HepG2 (cell line): ENCODE measurements at regions not wholly inside any gene's neighbourhood (a gene's known extent, or its start where the extent isn't known, plus 50 kb on each side); places are given as distances from the start of the nearest gene placed in this dataset.

Experiments
- ATAC-seq: fragments of 200-7000 bp; cut with Tn5 transposase; 3 replicates; pipeline ENCODE4 v1.9.1; 2020; ENCODE audit warnings: mild to moderate bottlenecking, moderate library complexity
- BruUV-seq: library from RNA; stranded (reverse); fragments of 400-500 nt; replicated peaks from 2 replicates; lab custom pipeline; 2021; lab: Mats Ljungman, UMichigan
- CTCF ChIA-PET: fragments of 300-600 bp; formaldehyde crosslinking; extraction: SDS; loops from one replicate; lab custom pipeline; 2021; ENCODE audit warnings: low total read pairs, inconsistent platforms, low intra/inter-chr PET ratio; lab: Yijun Ruan, JAX
- POLR2A ChIA-PET: fragments of 350-600 bp; sonication (Branson Sonifier 250); formaldehyde crosslinking; loops from one replicate; lab custom pipeline; 2020; ENCODE audit warnings: antibody characterized with exemption, inconsistent platforms; lab: Yijun Ruan, JAX
- DNase-seq: peaks from one replicate; pipeline ENCODE4 v3.0.0-alpha.2; 2015; ENCODE audit warnings: low spot score
- FAIRE-seq: peaks from 3 replicates; lab custom pipeline; 2011; peaks lifted over from hg19 to GRCh38; lab: Jason Lieb, UNC
- H2AFZ ChIP-seq: one replicate; pipeline ENCODE4 v1.6.1; 2011; ENCODE audit warnings: low read length, inconsistent platforms
- H3K27ac ChIP-seq: fragments of 300-600 bp; 3 replicates; pipeline ENCODE4 v1.8.0; 2011; ENCODE audit warnings: mixed run types, mild to moderate bottlenecking, mixed read lengths, low read length, inconsistent platforms; ENCODE audit not compliant: insufficient read depth; ENCODE audit errors: extremely low read length
- H3K27me3 ChIP-seq, 2 experiments: fragments of 200-600 bp in 1 of 2; 2 replicates in 1 of 2; 3 replicates in 1 of 2; pipeline versions ENCODE4 v1.6.0 to v1.8.0; 2011; ENCODE audit warnings: low read length in 2 of 2, mild to moderate bottlenecking in 2 of 2, moderate library complexity in 2 of 2, inconsistent platforms in 1 of 2; ENCODE audit not compliant: insufficient read depth in 2 of 2, control insufficient read depth in 1 of 2
- H3K36me3 ChIP-seq, 2 experiments: fragments of 200-600 bp in 1 of 2; replicated peaks in 1 of 2; 2 replicates in 1 of 2; 3 replicates in 1 of 2; pipeline versions ENCODE4 v1.5.1 to v1.8.0; 2011; ENCODE audit warnings: low read length in 2 of 2, inconsistent platforms in 1 of 2; ENCODE audit not compliant: insufficient read depth in 2 of 2, control insufficient read depth in 1 of 2
- H3K4me1 ChIP-seq: 2 replicates; pipeline ENCODE4 v1.5.1; 2012; ENCODE audit warnings: low read length, inconsistent platforms; ENCODE audit not compliant: insufficient read depth
- H3K4me2 ChIP-seq: 2 replicates; pipeline ENCODE4 v1.6.0; 2011; ENCODE audit warnings: low read depth, low read length, inconsistent platforms
- H3K4me3 ChIP-seq, 3 experiments: fragments of 200-600 bp in 1 of 3; sonication (generic), shearing (Covaris generic) in 1 of 3; replicated peaks in 1 of 3; 2 replicates each; pipeline ENCODE4 v1.5.1; 2011 to 2016; ENCODE audit warnings: low read length in 3 of 3, inconsistent platforms in 2 of 3, low read depth in 2 of 3, mild to moderate bottlenecking in 2 of 3, control low read depth in 1 of 3, mixed read lengths in 1 of 3; ENCODE audit not compliant: insufficient read depth in 1 of 3
- H3K79me2 ChIP-seq: one replicate; pipeline ENCODE4 v1.6.1; 2011; ENCODE audit warnings: low read length, inconsistent platforms; ENCODE audit not compliant: insufficient read depth
- H3K9ac ChIP-seq: 2 replicates; pipeline ENCODE4 v1.6.0; 2011; ENCODE audit warnings: mild to moderate bottlenecking, low read depth, low read length, inconsistent platforms; ENCODE audit not compliant: insufficient read depth
- H3K9me3 ChIP-seq: 2 replicates; pipeline ENCODE4 v1.5.1; 2012; ENCODE audit warnings: mild to moderate bottlenecking, low read length
- H4K20me1 ChIP-seq: 2 replicates; pipeline ENCODE4 v1.6.0; 2011; ENCODE audit warnings: inconsistent platforms, mild to moderate bottlenecking, low read length, moderate library complexity; ENCODE audit not compliant: insufficient read depth
- ATM ChIP-seq: fragments of 450-650 bp; IDR thresholded peaks from 2 replicates; pipeline ENCODE4 v1.7.1; 2017; ENCODE audit warnings: mild to moderate bottlenecking, borderline replicate concordance
- SIN3B ChIP-seq: fragments of 150-350 bp; IDR thresholded peaks from 2 replicates; pipeline ENCODE4 v1.6.1; 2014; ENCODE audit warnings: low read length
- SMAD1 ChIP-seq: sonication (generic); formaldehyde crosslinking; IDR thresholded peaks from 2 replicates; pipeline ENCODE4 v1.4.0; 2020; ENCODE audit warnings: missing genetic modification reagents, low read depth, mild to moderate bottlenecking, borderline replicate concordance
- SSRP1 ChIP-seq: IDR thresholded peaks from 2 replicates; pipeline ENCODE4 v1.6.1; 2016; ENCODE audit warnings: control low read depth
- ZIK1 ChIP-seq: sonication (generic); formaldehyde crosslinking; IDR thresholded peaks from 2 replicates; pipeline ENCODE4 v1.5.0; 2020; ENCODE audit warnings: mild to moderate bottlenecking, low read depth, missing genetic modification reagents, borderline replicate concordance
- ZNF546 ChIP-seq: sonication (generic); formaldehyde crosslinking; conservative IDR thresholded peaks from 2 replicates; pipeline ENCODE4 v1.8.1; 2023; ENCODE audit warnings: mild to moderate bottlenecking, missing genetic modification reagents
- ZNF558 ChIP-seq: sonication (generic); formaldehyde crosslinking; IDR thresholded peaks from 2 replicates; pipeline ENCODE4 v1.9.0; 2022; ENCODE audit warnings: mild to moderate bottlenecking, missing genetic modification reagents, borderline replicate concordance
- ZSCAN9 ChIP-seq: IDR thresholded peaks from 2 replicates; pipeline ENCODE4 v1.6.1; 2016; ENCODE audit warnings: borderline replicate concordance
- WGBS: methylation state at CpG from one replicate; pipeline ENCODE4 v1.1.6; 2017; ENCODE audit warnings: low lambda C conversion rate; 5-methylcytosine and 5-hydroxymethylcytosine counted together
- in situ Hi-C: cut with HindIII; loops from 2 replicates; pipeline ENCODE4 v1.10.0; 2017; ENCODE audit warnings: low pct_unique_long_range_greater_than_20kb; ENCODE audit not compliant: extremely low pct_ligation_motif_present
- intact Hi-C: fragments of 100-400 bp; cut with micrococcal nuclease; formaldehyde crosslinking; loops from one replicate; pipeline ENCODE4 v1.10.0; 2022; ENCODE audit not compliant: unreplicated experiment
- TF ChIP-seq, protein P1 (sequence below): sonication (generic); formaldehyde crosslinking; IDR thresholded peaks from 2 replicates; pipeline ENCODE4 v1.5.0; 2020; ENCODE audit warnings: mild to moderate bottlenecking, missing genetic modification reagents
- TF ChIP-seq, protein P2 (sequence below): sonication (generic); formaldehyde crosslinking; IDR thresholded peaks from 2 replicates; pipeline ENCODE4 v1.5.1; 2020; ENCODE audit warnings: missing genetic modification reagents, mild to moderate bottlenecking, borderline replicate concordance
- TF ChIP-seq, protein P3 (sequence below): sonication (generic); formaldehyde crosslinking; IDR thresholded peaks from 2 replicates; pipeline ENCODE4 v1.4.0; 2020; ENCODE audit warnings: missing genetic modification reagents

DNA sequence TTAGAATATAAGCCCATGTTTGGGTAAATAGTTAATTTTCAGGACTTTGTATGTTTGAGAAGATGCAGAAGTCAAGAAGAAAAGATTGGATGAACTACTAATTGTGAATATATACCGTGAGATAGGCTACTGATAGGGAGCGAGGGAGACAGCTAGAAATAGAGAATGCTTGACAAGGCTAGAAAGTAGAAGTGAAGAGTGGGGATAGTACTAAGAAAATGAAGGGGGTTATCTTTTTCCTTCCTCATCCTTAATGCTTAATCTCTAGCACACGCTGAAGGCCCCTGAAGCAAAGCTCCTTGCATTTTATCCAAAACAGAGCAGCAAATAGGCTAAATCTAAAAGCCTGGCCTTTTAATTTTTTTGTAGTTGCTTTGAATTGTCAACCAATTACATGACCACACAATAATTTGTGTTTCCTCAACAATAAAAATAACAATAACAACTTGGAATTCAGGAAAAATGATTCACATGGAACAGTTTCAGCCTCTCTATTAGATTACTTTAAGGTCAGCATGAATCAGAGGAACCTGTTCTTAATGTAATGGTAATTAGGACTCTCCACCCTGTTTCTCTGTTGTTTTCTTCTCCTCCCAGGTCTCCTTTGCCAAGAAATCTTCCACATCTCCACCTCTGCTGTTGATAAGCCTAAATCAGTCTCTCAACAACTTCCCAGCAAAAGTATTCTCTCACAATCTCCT, 1071.3 kb upstream of the ZEB2 start:
- no peaks in the 10 kb centered on the region for H3K79me2 ChIP-seq
- ChIA-PET CTCF (no interaction called here), POLR2A (no interaction called here)
- H3K4me1 ChIP-seq: no peaks in the 10 kb centered on the region
- no peak overlapping the region for H3K4me3 ChIP-seq
- in situ Hi-C loops: no loop called here
- H3K36me3 ChIP-seq: no peaks in the 10 kb centered on the region
- H3K9me3 ChIP-seq: no peaks in the 10 kb centered on the region
- no peak overlapping the region for H3K9ac ChIP-seq
- H3K27ac ChIP-seq: no peak overlapping the region
- no peak for FAIRE-seq
- 10% methylated on average over 3 of the region's 3 CpGs for WGBS
- TF ChIP-seq ZIK1 (no peak), ZNF546 (CRISPR knock-in tag) (no peak), ZNF558 (CRISPR knock-in tag) (no peak), SIN3B (no peak), SSRP1 (no peak), ZSCAN9 (CRISPR knock-in tag) (no peak), ATM (no peak), SMAD1 (no peak)
- TF ChIP-seq, protein P1, sequence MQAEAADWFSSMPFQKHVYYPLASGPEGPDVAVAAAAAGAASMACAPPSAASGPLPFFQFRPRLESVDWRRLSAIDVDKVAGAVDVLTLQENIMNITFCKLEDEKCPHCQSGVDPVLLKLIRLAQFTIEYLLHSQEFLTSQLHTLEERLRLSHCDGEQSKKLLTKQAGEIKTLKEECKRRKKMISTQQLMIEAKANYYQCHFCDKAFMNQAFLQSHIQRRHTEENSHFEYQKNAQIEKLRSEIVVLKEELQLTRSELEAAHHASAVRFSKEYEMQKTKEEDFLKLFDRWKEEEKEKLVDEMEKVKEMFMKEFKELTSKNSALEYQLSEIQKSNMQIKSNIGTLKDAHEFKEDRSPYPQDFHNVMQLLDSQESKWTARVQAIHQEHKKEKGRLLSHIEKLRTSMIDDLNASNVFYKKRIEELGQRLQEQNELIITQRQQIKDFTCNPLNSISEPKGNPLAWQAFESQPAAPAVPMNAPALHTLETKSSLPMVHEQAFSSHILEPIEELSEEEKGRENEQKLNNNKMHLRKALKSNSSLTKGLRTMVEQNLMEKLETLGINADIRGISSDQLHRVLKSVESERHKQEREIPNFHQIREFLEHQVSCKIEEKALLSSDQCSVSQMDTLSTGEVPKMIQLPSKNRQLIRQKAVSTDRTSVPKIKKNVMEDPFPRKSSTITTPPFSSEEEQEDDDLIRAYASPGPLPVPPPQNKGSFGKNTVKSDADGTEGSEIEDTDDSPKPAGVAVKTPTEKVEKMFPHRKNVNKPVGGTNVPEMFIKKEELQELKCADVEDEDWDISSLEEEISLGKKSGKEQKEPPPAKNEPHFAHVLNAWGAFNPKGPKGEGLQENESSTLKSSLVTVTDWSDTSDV (CRISPR knock-in tag): no peak
- TF ChIP-seq, protein P2, sequence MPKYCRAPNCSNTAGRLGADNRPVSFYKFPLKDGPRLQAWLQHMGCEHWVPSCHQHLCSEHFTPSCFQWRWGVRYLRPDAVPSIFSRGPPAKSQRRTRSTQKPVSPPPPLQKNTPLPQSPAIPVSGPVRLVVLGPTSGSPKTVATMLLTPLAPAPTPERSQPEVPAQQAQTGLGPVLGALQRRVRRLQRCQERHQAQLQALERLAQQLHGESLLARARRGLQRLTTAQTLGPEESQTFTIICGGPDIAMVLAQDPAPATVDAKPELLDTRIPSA (CRISPR knock-in tag): no peak
- TF ChIP-seq, protein P3, sequence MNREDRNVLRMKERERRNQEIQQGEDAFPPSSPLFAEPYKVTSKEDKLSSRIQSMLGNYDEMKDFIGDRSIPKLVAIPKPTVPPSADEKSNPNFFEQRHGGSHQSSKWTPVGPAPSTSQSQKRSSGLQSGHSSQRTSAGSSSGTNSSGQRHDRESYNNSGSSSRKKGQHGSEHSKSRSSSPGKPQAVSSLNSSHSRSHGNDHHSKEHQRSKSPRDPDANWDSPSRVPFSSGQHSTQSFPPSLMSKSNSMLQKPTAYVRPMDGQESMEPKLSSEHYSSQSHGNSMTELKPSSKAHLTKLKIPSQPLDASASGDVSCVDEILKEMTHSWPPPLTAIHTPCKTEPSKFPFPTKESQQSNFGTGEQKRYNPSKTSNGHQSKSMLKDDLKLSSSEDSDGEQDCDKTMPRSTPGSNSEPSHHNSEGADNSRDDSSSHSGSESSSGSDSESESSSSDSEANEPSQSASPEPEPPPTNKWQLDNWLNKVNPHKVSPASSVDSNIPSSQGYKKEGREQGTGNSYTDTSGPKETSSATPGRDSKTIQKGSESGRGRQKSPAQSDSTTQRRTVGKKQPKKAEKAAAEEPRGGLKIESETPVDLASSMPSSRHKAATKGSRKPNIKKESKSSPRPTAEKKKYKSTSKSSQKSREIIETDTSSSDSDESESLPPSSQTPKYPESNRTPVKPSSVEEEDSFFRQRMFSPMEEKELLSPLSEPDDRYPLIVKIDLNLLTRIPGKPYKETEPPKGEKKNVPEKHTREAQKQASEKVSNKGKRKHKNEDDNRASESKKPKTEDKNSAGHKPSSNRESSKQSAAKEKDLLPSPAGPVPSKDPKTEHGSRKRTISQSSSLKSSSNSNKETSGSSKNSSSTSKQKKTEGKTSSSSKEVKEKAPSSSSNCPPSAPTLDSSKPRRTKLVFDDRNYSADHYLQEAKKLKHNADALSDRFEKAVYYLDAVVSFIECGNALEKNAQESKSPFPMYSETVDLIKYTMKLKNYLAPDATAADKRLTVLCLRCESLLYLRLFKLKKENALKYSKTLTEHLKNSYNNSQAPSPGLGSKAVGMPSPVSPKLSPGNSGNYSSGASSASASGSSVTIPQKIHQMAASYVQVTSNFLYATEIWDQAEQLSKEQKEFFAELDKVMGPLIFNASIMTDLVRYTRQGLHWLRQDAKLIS (CRISPR knock-in tag): no peak
- DNase-seq: no peak
- no peaks in the 10 kb centered on the region for H3K27me3 ChIP-seq
- no TSS peak for BruUV-seq
- no peak for ATAC-seq
- intact Hi-C loops: no loop called here
- no peak overlapping the region for H3K4me2 ChIP-seq
- H2AFZ ChIP-seq: no peak overlapping the region
- no peaks in the 10 kb centered on the region for H4K20me1 ChIP-seq
